ENCODE measurements at regions not wholly inside any gene's neighbourhood (a gene's known extent, or its start where the extent isn't known, plus 50 kb on each side); places are given as distances from the start of the nearest gene placed in this dataset.

GRCh38 chr19:31164791-31165251, 184.4 kb downstream of the TSHZ3 start:
- POLR2A ChIA-PET: no interaction called here
- CTCF ChIA-PET: no interaction called here

- ChIA-PET CTCF (no interaction called here), POLR2A (no interaction called here)
These were observed 188.8 kb downstream of the TSHZ3 start for GRCh38 chr19:31160336-31160926.

- ChIA-PET POLR2A (no interaction called here), CTCF (no interaction called here)
These were observed 195.2 kb downstream of the TSHZ3 start for GRCh38 chr19:31154021-31154420.

- ChIA-PET CTCF (no interaction called here), POLR2A (no interaction called here)
These were observed 196.3 kb downstream of the TSHZ3 start for GRCh38 chr19:31152906-31153305.

GRCh38 chr19:31149441-31149941, 199.7 kb downstream of the TSHZ3 start:
- ChIA-PET POLR2A (no interaction called here), CTCF (no interaction called here)

GRCh38 chr19:31148671-31149070, 200.6 kb downstream of the TSHZ3 start:
- POLR2A ChIA-PET: no interaction called here
- CTCF ChIA-PET: no interaction called here

- ChIA-PET CTCF (no interaction called here), POLR2A (interaction anchor here (0.5 kb wide), 1 partner anchor 72 kb away, joined by 3 read pairs; no protein-coding TSS in a partner anchor)
These were observed 202.0 kb downstream of the TSHZ3 start for GRCh38 chr19:31147234-31147633.

- POLR2A ChIA-PET: no interaction called here
- CTCF ChIA-PET: no interaction called here
These were observed 202.6 kb downstream of the TSHZ3 start for GRCh38 chr19:31146546-31147183.

- POLR2A ChIA-PET: no interaction called here
- CTCF ChIA-PET: no interaction called here
These were observed 203.2 kb downstream of the TSHZ3 start for GRCh38 chr19:31146015-31146414.

GRCh38 chr19:31145007-31145406, 204.2 kb downstream of the TSHZ3 start:
- ChIA-PET CTCF (no interaction called here), POLR2A (no interaction called here)

GRCh38 chr19:31144075-31144870, 205.0 kb downstream of the TSHZ3 start:
- CTCF ChIA-PET: no interaction called here

GRCh38 chr19:31141301-31141700, 207.9 kb downstream of the TSHZ3 start:
- POLR2A ChIA-PET: no interaction called here

More at GRCh38 chr19:31144075-31144870, 205.0 kb downstream of the TSHZ3 start:
- POLR2A ChIA-PET: no interaction called here

GRCh38 chr19:31140717-31141116, 208.5 kb downstream of the TSHZ3 start:
- POLR2A ChIA-PET: no interaction called here
- CTCF ChIA-PET: no interaction called here

More at GRCh38 chr19:31141301-31141700, 207.9 kb downstream of the TSHZ3 start:
- CTCF ChIA-PET: no interaction called here

- CTCF ChIA-PET: no interaction called here
- POLR2A ChIA-PET: no interaction called here
These were observed 209.2 kb downstream of the TSHZ3 start for GRCh38 chr19:31139871-31140505.

GRCh38 chr19:31138077-31138476, 211.2 kb downstream of the TSHZ3 start:
- CTCF ChIA-PET: no interaction called here

GRCh38 chr19:31135841-31136240, 213.4 kb downstream of the TSHZ3 start:
- CTCF ChIA-PET: no interaction called here

More at GRCh38 chr19:31138077-31138476, 211.2 kb downstream of the TSHZ3 start:
- POLR2A ChIA-PET: no interaction called here

GRCh38 chr19:31132753-31133110, 216.5 kb downstream of the TSHZ3 start:
- ChIA-PET POLR2A (interaction anchor here (0.5 kb wide), 1 partner anchor 19 kb away, joined by 3 read pairs; no protein-coding TSS in a partner anchor), CTCF (no interaction called here)

More at GRCh38 chr19:31135841-31136240, 213.4 kb downstream of the TSHZ3 start:
- POLR2A ChIA-PET: interaction anchor here (0.6 kb wide), 1 partner anchor 686 kb away, joined by 3 read pairs; no protein-coding TSS in a partner anchor

- CTCF ChIA-PET: no interaction called here
- POLR2A ChIA-PET: no interaction called here
These were observed 220.9 kb downstream of the TSHZ3 start for GRCh38 chr19:31128291-31128690.

- ChIA-PET POLR2A (no interaction called here), CTCF (no interaction called here)
These were observed 221.9 kb downstream of the TSHZ3 start for GRCh38 chr19:31127134-31127967.

GRCh38 chr19:31126236-31126635, 223.0 kb downstream of the TSHZ3 start:
- ChIA-PET POLR2A (no interaction called here), CTCF (no interaction called here)
